MCF 10A (cell line): ENCODE measurements at regions not wholly inside any gene's neighbourhood (a gene's known extent, or its start where the extent isn't known, plus 50 kb on each side); places are given as distances from the start of the nearest gene placed in this dataset.

ENCODE experiments used
- BruUV-seq: library from RNA; stranded (reverse); fragments of 400-500 nt; replicated peaks from 2 replicates; lab custom pipeline; 2021; lab: Mats Ljungman, UMichigan
- CTCF ChIA-PET: fragments of 300-600 bp; sonication (Branson Sonifier 250); formaldehyde crosslinking; extraction: SDS; loops from one replicate; lab custom pipeline; 2021; ENCODE audit warnings: antibody characterized with exemption, inconsistent platforms; lab: Yijun Ruan, JAX
- POLR2A ChIA-PET: fragments of 300-600, 350-650 bp; sonication (Branson Sonifier 250); formaldehyde crosslinking; extraction: SDS; loops from one replicate; lab custom pipeline; 2020; ENCODE audit warnings: antibody characterized with exemption, inconsistent platforms; lab: Yijun Ruan, JAX
- DNase-seq: peaks from one replicate; pipeline ENCODE4 v3.0.0-alpha.2; 2018; ENCODE audit not compliant: unreplicated experiment
- H3K27ac Mint-ChIP-seq: one replicate; pipeline ENCODE4 v1.8.0; 2022; ENCODE audit warnings: mild to moderate bottlenecking, low read depth, mixed read lengths; ENCODE audit not compliant: unreplicated experiment
- H3K27me3 Mint-ChIP-seq: one replicate; pipeline ENCODE4 v1.8.0; 2022; ENCODE audit warnings: mixed read lengths; ENCODE audit not compliant: insufficient read depth, unreplicated experiment
- H3K36me3 Mint-ChIP-seq: one replicate; pipeline ENCODE4 v1.8.0; 2022; ENCODE audit warnings: mild to moderate bottlenecking, moderate library complexity, mixed read lengths; ENCODE audit not compliant: insufficient read depth, unreplicated experiment
- H3K4me1 Mint-ChIP-seq: one replicate; pipeline ENCODE4 v1.8.0; 2022; ENCODE audit warnings: mixed read lengths; ENCODE audit not compliant: insufficient read depth, unreplicated experiment
- H3K4me3 Mint-ChIP-seq: one replicate; pipeline ENCODE4 v1.8.0; 2022; ENCODE audit warnings: mild to moderate bottlenecking, moderate library complexity, mixed read lengths; ENCODE audit not compliant: unreplicated experiment
- H3K9me3 Mint-ChIP-seq: one replicate; pipeline ENCODE4 v1.8.0; 2022; ENCODE audit warnings: mixed read lengths; ENCODE audit not compliant: unreplicated experiment
- CTCF ChIP-seq: fragments of 200-600 bp; IDR thresholded peaks from one replicate; pipeline ENCODE4 v1.8.0; 2022; ENCODE audit warnings: antibody characterized with exemption, mild to moderate bottlenecking; ENCODE audit not compliant: unreplicated experiment
- intact Hi-C: fragments of 100-400 bp; cut with micrococcal nuclease; formaldehyde crosslinking; loops from 2 replicates; pipeline ENCODE4 v1.14.1; 2022

- ChIA-PET CTCF (interaction anchor here (0.6 to 1.1 kb wide), 4 partner anchors 92 to 1726 kb away, joined by 3 to 4 read pairs (median 4); no protein-coding TSS in a partner anchor), POLR2A (no interaction called here)
- Mint-ChIP-seq H3K4me3 (no peak overlapping the region), H3K27ac (no peak overlapping the region), H3K9me3 (no peaks in the 10 kb centered on the region), H3K27me3 (no peaks in the 10 kb centered on the region), H3K36me3 (no peaks in the 10 kb centered on the region), H3K4me1 (no peaks in the 10 kb centered on the region)
- TF ChIP-seq CTCF, result no peak
- intact Hi-C loops, result no loop called here
- BruUV-seq, result no TSS peak
- DNase-seq, result no peak
Measured at GRCh38 chr20:51893723-51894122, 91.4 kb upstream of the SALL4 start.

- DNase-seq, result no peak
- Mint-ChIP-seq H3K4me3 (no peak overlapping the region), H3K9me3 (no peaks in the 10 kb centered on the region), H3K27me3 (no peaks in the 10 kb centered on the region), H3K27ac (no peak overlapping the region), H3K4me1 (no peaks in the 10 kb centered on the region), H3K36me3 (no peaks in the 10 kb centered on the region)
- no peak for TF ChIP-seq CTCF
- intact Hi-C loops, result no loop called here
- ChIA-PET POLR2A (interaction anchor here (0.8 to 1.0 kb wide), 2 partner anchors 10 to 24 kb away, joined by 3 to 4 read pairs; no protein-coding TSS in a partner anchor), CTCF (interaction anchor here (0.6 to 1.0 kb wide), 3 partner anchors 90 to 295 kb away, joined by 3 to 7 read pairs (median 3); no protein-coding TSS in a partner anchor)
- no TSS peak for BruUV-seq
Measured at GRCh38 chr20:51890003-51890402, 87.7 kb upstream of the SALL4 start.

GRCh38 chr20:51889466-51889865 is 87.1 kb upstream of the SALL4 start:
- H3K27me3 Mint-ChIP-seq, result no peaks in the 10 kb centered on the region

GRCh38 chr20:51888291-51888690 is 86.0 kb upstream of the SALL4 start:
- ChIA-PET POLR2A (no interaction called here), CTCF (no interaction called here)
- Mint-ChIP-seq H3K9me3 (no peaks in the 10 kb centered on the region), H3K4me1 (no peaks in the 10 kb centered on the region), H3K27ac (no peak overlapping the region), H3K4me3 (no peak overlapping the region), H3K36me3 (no peaks in the 10 kb centered on the region), H3K27me3 (no peaks in the 10 kb centered on the region)
- no peak for DNase-seq
- no TSS peak for BruUV-seq
- TF ChIP-seq CTCF, result no peak
- intact Hi-C loops, result no loop called here

More at GRCh38 chr20:51889466-51889865, 87.1 kb upstream of the SALL4 start:
- H3K4me3 Mint-ChIP-seq, result no peak overlapping the region
- ChIA-PET POLR2A (interaction anchor here (0.8 to 1.0 kb wide), 2 partner anchors 10 to 23 kb away, joined by 3 to 4 read pairs; no protein-coding TSS in a partner anchor), CTCF (interaction anchor here (0.6 to 1.0 kb wide), 4 partner anchors 20 to 295 kb away, joined by 3 to 7 read pairs (median 3); no protein-coding TSS in a partner anchor)
- DNase-seq, result no peak
- H3K4me1 Mint-ChIP-seq, result no peaks in the 10 kb centered on the region
- no peak overlapping the region for H3K27ac Mint-ChIP-seq
- BruUV-seq, result no TSS peak
- intact Hi-C loops, result no loop called here
- TF ChIP-seq CTCF, result no peak
- no peaks in the 10 kb centered on the region for H3K36me3 Mint-ChIP-seq
- no peaks in the 10 kb centered on the region for H3K9me3 Mint-ChIP-seq
